Activated naive CD4-positive, alpha-beta T cell treated with anti-CD3 and anti-CD28 coated beads for 36 hours (primary cell): ENCODE measurements at regions not wholly inside any gene's neighbourhood (a gene's known extent, or its start where the extent isn't known, plus 50 kb on each side); places are given as distances from the start of the nearest gene placed in this dataset.

Experiments used
- CTCF ChIA-PET: fragments of 350-600 bp; sonication (Branson Sonifier 250); formaldehyde crosslinking; loops from one replicate; lab custom pipeline; 2021; ENCODE audit warnings: antibody characterized with exemption; lab: Charles Lee
- DNase-seq: peaks from one replicate; pipeline ENCODE4 v3.0.0-alpha.2; 2020
- H3K27ac Mint-ChIP-seq: one replicate; pipeline ENCODE4 v1.8.0; 2021; ENCODE audit warnings: mild to moderate bottlenecking, mixed read lengths
- H3K27me3 Mint-ChIP-seq: one replicate; pipeline ENCODE4 v1.8.0; 2021; ENCODE audit warnings: low read depth, mixed read lengths
- H3K36me3 Mint-ChIP-seq: one replicate; pipeline ENCODE4 v1.8.0; 2021; ENCODE audit warnings: low read depth, mixed read lengths
- H3K4me1 Mint-ChIP-seq: one replicate; pipeline ENCODE4 v1.8.0; 2021; ENCODE audit warnings: low read depth, mixed read lengths
- H3K4me3 Mint-ChIP-seq: one replicate; pipeline ENCODE4 v1.8.0; 2021; ENCODE audit warnings: mild to moderate bottlenecking, moderate library complexity, mixed read lengths
- H3K9me3 Mint-ChIP-seq: one replicate; pipeline ENCODE4 v1.8.0; 2021; ENCODE audit warnings: mixed read lengths
- intact Hi-C: fragments of 100-400 bp; cut with micrococcal nuclease; formaldehyde crosslinking; loops from one replicate; pipeline ENCODE4 v1.15.1; 2023

GRCh38 chr15:70406617-70407335 is 309.1 kb upstream of the TLE3 start:
- H3K4me3 Mint-ChIP-seq, result no peak overlapping the region
- H3K9me3 Mint-ChIP-seq, result no peaks in the 10 kb centered on the region
- no peaks in the 10 kb centered on the region for H3K36me3 Mint-ChIP-seq
- CTCF ChIA-PET, result no interaction called here
- no peak for DNase-seq
- no peaks in the 10 kb centered on the region for H3K4me1 Mint-ChIP-seq
- no peak overlapping the region for H3K27ac Mint-ChIP-seq
- intact Hi-C loops, result no loop called here
- no peaks in the 10 kb centered on the region for H3K27me3 Mint-ChIP-seq

- Mint-ChIP-seq H3K27ac (no peak overlapping the region), H3K4me3 (no peak overlapping the region), H3K36me3 (no peaks in the 10 kb centered on the region), H3K27me3 (no peaks in the 10 kb centered on the region), H3K4me1 (no peaks in the 10 kb centered on the region), H3K9me3 (no peaks in the 10 kb centered on the region)
- intact Hi-C loops, result no loop called here
- DNase-seq, result no peak
- CTCF ChIA-PET, result no interaction called here
Observed at GRCh38 chr15:70401709-70402108, 304.0 kb upstream of the TLE3 start.

- Mint-ChIP-seq H3K27ac (no peak overlapping the region), H3K27me3 (no peaks in the 10 kb centered on the region), H3K9me3 (no peaks in the 10 kb centered on the region), H3K4me3 (no peak overlapping the region), H3K36me3 (no peaks in the 10 kb centered on the region), H3K4me1 (no peaks in the 10 kb centered on the region)
- intact Hi-C loops, result no loop called here
- CTCF ChIA-PET, result no interaction called here
- no peak for DNase-seq
Observed at GRCh38 chr15:70400766-70401541, 303.2 kb upstream of the TLE3 start.

DNA sequence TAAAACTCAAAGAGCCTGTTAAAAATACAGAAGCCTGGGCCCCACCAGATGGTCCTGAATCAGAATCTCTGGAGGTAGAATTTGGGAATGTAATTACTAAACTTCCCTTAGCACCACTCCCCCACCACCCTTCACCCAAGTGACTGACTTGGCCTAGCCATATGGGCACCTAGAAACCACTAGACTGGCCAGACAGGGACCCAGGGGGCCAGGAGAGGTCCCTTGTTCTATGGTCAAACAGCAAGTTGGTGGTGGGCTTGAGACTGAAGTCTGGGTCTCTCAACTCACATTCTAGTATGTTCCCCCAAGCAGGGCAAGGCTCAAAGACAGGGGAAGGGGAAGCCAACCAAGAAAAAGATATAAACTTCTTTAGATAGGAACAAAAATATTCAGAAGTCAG is 301.5 kb upstream of the TLE3 start:
- Mint-ChIP-seq H3K27ac (no peak overlapping the region), H3K9me3 (no peaks in the 10 kb centered on the region), H3K36me3 (no peaks in the 10 kb centered on the region), H3K27me3 (peaks cover 3% of the 10 kb centered on the region), H3K4me3 (no peak overlapping the region), H3K4me1 (no peaks in the 10 kb centered on the region)
- intact Hi-C loops, result no loop called here
- DNase-seq, result no peak
- CTCF ChIA-PET, result no interaction called here

- Mint-ChIP-seq H3K4me1 (no peaks in the 10 kb centered on the region), H3K27me3 (peaks cover 3% of the 10 kb centered on the region), H3K36me3 (no peaks in the 10 kb centered on the region), H3K9me3 (no peaks in the 10 kb centered on the region), H3K27ac (no peak overlapping the region), H3K4me3 (no peak overlapping the region)
- intact Hi-C loops, result no loop called here
- CTCF ChIA-PET, result no interaction called here
- no peak for DNase-seq
Observed at GRCh38 chr15:70398694-70399093, 301.0 kb upstream of the TLE3 start.

DNA sequence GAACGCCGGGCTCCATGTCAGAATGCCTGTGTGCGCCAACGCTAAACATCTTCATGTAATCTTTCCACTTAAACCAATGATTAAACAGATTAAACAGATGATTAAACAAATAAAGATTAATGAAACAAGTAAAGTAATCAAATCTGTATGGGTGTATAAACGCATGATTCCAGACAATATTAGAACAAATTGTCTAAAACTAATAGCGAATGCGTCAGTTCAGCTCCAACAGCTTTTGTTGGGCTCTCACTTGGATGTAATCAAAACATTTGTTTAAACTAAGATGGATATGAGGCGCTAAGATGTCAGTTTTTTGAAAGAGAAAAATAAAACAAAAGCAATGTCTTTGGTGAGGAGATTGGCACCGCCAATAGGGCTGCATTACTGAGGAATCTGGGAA is 299.1 kb upstream of the TLE3 start:
- intact Hi-C loops, result no loop called here
- Mint-ChIP-seq H3K36me3 (no peaks in the 10 kb centered on the region), H3K4me3 (no peak overlapping the region), H3K9me3 (no peaks in the 10 kb centered on the region), H3K4me1 (no peaks in the 10 kb centered on the region), H3K27me3 (peaks cover 3% of the 10 kb centered on the region), H3K27ac (no peak overlapping the region)
- CTCF ChIA-PET, result no interaction called here
- no peak for DNase-seq

DNA sequence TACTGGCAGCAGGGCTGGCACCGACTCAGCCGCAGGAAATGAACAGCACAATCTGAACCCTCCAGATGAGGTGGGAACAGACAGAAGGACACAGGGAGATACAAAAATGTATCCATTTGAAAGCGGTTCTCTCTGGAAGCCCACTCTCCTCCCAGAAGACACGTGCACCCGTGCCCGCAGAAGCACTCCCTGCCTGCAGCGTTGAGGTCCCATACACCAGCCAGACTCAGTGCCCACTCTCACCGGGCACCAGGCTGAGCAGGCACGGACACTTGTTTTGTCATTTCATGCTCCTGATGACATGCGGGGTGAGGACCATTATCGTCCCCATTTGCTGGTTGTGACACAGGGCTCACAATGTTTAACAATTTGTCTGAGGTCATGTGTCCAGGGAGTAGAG is 297.4 kb upstream of the TLE3 start:
- no peaks in the 10 kb centered on the region for H3K4me1 Mint-ChIP-seq
- no peak for DNase-seq

DNA sequence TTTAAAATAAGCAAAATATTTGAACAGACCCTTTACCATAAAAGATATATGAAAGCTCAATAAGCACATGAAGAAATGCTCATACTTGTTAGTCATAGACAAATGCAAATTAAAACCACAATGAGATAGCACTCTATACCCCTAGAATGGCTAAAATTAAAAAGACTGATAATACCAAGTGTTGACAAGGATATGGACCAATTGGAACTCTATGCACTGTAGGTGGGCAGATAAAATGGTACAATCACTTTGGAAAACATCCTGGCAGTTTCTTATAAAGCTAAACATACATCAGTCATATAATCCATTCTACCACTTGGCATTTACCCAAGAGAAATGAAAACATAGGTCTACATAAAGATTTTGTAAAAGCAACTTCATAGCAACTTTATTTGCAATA is 293.0 kb upstream of the TLE3 start:
- CTCF ChIA-PET, result interaction anchor here (1.2 kb wide), 1 partner anchor 76 kb away, joined by 3 read pairs; no protein-coding TSS in a partner anchor
- no peak overlapping the region for H3K27ac Mint-ChIP-seq

More for the DNA sequence above, 297.4 kb upstream of the TLE3 start:
- intact Hi-C loops, result no loop called here
- Mint-ChIP-seq H3K4me3 (no peak overlapping the region), H3K27ac (no peak overlapping the region), H3K9me3 (peaks cover 2% of the 10 kb centered on the region), H3K27me3 (peaks cover 3% of the 10 kb centered on the region), H3K36me3 (no peaks in the 10 kb centered on the region)
- CTCF ChIA-PET, result interaction anchor here (0.6 kb wide), 1 partner anchor 919 kb away, joined by 5 read pairs; no protein-coding TSS in a partner anchor

GRCh38 chr15:70387993-70388392 is 290.3 kb upstream of the TLE3 start:
- intact Hi-C loops, result no loop called here
- Mint-ChIP-seq H3K4me1 (no peaks in the 10 kb centered on the region), H3K36me3 (no peaks in the 10 kb centered on the region), H3K27ac (no peak overlapping the region), H3K27me3 (no peaks in the 10 kb centered on the region), H3K4me3 (no peak overlapping the region), H3K9me3 (peaks cover 2% of the 10 kb centered on the region)
- DNase-seq, result no peak
- CTCF ChIA-PET, result interaction anchor here (0.7 kb wide), 1 partner anchor 26 kb away, joined by 3 read pairs; no protein-coding TSS in a partner anchor

More for the DNA sequence above, 293.0 kb upstream of the TLE3 start:
- peaks cover 3% of the 10 kb centered on the region for H3K27me3 Mint-ChIP-seq
- H3K4me1 Mint-ChIP-seq, result no peaks in the 10 kb centered on the region
- no peak for DNase-seq
- intact Hi-C loops, result no loop called here
- no peak overlapping the region for H3K4me3 Mint-ChIP-seq
- peaks cover 2% of the 10 kb centered on the region for H3K9me3 Mint-ChIP-seq
- no peaks in the 10 kb centered on the region for H3K36me3 Mint-ChIP-seq

GRCh38 chr15:70387081-70387480 is 289.4 kb upstream of the TLE3 start:
- no peaks in the 10 kb centered on the region for H3K36me3 Mint-ChIP-seq
- CTCF ChIA-PET, result no interaction called here

DNA sequence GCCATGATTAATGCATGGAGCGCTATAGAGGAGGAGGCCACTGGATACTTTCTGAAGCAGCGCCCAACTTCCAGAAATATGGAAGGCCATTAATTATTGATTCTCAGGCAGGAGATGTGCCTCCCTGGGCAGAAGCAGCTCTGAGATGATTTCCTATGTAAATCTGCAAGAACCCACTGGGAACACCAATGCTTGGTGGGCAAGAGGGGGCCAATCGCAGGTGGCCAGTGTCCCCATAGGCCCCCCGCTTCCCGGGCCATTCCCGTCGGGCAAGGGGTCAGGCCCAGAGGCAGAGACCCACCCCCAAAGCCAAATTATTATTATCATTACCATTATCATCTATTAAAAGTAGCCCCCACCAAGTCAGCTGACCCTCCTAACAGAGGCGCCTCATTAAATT is 288.0 kb upstream of the TLE3 start:
- H3K27me3 Mint-ChIP-seq, result no peaks in the 10 kb centered on the region
- no peaks in the 10 kb centered on the region for H3K4me1 Mint-ChIP-seq
- H3K36me3 Mint-ChIP-seq, result no peaks in the 10 kb centered on the region
- CTCF ChIA-PET, result no interaction called here
- H3K27ac Mint-ChIP-seq, result no peak overlapping the region
- intact Hi-C loops, result no loop called here
- no peak for DNase-seq
- H3K4me3 Mint-ChIP-seq, result no peak overlapping the region
- H3K9me3 Mint-ChIP-seq, result peaks cover 4% of the 10 kb centered on the region

More at GRCh38 chr15:70387081-70387480, 289.4 kb upstream of the TLE3 start:
- peaks cover 3% of the 10 kb centered on the region for H3K9me3 Mint-ChIP-seq
- no peak overlapping the region for H3K4me3 Mint-ChIP-seq
- no peak for DNase-seq
- no peaks in the 10 kb centered on the region for H3K27me3 Mint-ChIP-seq
- intact Hi-C loops, result no loop called here
- no peaks in the 10 kb centered on the region for H3K4me1 Mint-ChIP-seq
- no peak overlapping the region for H3K27ac Mint-ChIP-seq

- Mint-ChIP-seq H3K27me3 (no peaks in the 10 kb centered on the region), H3K4me1 (no peaks in the 10 kb centered on the region), H3K9me3 (peaks cover 4% of the 10 kb centered on the region), H3K36me3 (no peaks in the 10 kb centered on the region), H3K4me3 (no peak overlapping the region), H3K27ac (no peak overlapping the region)
- intact Hi-C loops, result no loop called here
- no peak for DNase-seq
- CTCF ChIA-PET, result interaction anchor here (1.5 kb wide), 1 partner anchor 103 kb away, joined by 4 read pairs; no protein-coding TSS in a partner anchor
Observed at GRCh38 chr15:70385052-70385451, 287.3 kb upstream of the TLE3 start.
